ENCODE measurements at regions not wholly inside any gene's neighbourhood (a gene's known extent, or its start where the extent isn't known, plus 50 kb on each side); places are given as distances from the start of the nearest gene placed in this dataset.

- TF ChIP-seq, protein P1, sequence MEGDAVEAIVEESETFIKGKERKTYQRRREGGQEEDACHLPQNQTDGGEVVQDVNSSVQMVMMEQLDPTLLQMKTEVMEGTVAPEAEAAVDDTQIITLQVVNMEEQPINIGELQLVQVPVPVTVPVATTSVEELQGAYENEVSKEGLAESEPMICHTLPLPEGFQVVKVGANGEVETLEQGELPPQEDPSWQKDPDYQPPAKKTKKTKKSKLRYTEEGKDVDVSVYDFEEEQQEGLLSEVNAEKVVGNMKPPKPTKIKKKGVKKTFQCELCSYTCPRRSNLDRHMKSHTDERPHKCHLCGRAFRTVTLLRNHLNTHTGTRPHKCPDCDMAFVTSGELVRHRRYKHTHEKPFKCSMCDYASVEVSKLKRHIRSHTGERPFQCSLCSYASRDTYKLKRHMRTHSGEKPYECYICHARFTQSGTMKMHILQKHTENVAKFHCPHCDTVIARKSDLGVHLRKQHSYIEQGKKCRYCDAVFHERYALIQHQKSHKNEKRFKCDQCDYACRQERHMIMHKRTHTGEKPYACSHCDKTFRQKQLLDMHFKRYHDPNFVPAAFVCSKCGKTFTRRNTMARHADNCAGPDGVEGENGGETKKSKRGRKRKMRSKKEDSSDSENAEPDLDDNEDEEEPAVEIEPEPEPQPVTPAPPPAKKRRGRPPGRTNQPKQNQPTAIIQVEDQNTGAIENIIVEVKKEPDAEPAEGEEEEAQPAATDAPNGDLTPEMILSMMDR (IDR thresholded peaks at IDR 0.05) = no peak
- no peak for ATAC-seq (ENCODE audit: low FRiP score)
- DNase-seq (ENCODE audit: low spot score) = no peak
Measured at GRCh38 chr4:58050439-58050838, 940.3 kb upstream of the IGFBP7 start.

DNA sequence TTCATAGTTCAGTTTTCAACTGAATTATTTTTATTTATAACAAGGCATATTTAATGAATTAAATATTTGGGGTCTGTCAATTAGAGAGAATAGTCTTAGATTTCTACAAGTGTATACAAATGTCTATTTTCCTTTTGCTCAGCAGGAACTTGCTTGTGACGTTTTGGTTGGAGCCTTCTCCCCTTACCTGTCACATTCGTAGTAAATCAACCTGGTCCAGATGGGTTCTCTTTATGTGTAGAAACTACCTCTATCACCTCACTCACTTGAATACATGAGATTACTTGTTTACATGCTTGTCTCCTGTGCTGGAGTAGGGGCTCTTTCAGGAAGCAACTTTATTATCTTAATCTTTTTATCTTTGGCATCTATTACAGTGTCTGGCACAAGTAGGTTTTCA lies 938.3 kb upstream of the IGFBP7 start:
- ATAC-seq (ENCODE audit: low FRiP score) (no peak), DNase-seq (ENCODE audit: low spot score) (no peak)
- TF ChIP-seq, protein P1 (IDR thresholded peaks at IDR 0.05) = no peak

DNA sequence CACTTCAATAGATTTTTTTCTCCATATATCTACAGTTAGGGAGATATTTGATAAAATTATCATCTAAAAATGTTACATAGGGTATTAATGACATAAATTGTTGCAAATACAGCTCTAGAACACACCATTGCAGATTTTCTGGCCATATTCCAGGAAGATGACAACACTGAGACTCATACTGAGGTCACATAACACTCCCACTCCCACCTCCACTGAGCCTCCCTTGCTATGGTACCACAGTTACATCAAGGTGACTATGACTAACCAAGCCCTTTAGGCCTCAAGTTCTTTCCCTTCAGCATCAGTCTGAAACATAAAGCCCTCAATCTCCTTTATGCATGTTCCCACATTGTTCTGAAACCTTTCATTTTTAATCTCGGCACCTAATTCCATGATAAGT lies 932.0 kb upstream of the IGFBP7 start:
- TF ChIP-seq, protein P1 (IDR thresholded peaks at IDR 0.05) = no peak
- no peak for DNase-seq (ENCODE audit: low spot score)
- ATAC-seq (ENCODE audit: low FRiP score) = no peak

GRCh38 chr4:57993944-57994343 lies 883.8 kb upstream of the IGFBP7 start:
- no peak for ATAC-seq (ENCODE audit: low FRiP score)
- TF ChIP-seq, protein P1 (IDR thresholded peaks at IDR 0.05) = no peak
- DNase-seq (ENCODE audit: low spot score) = no peak

- ATAC-seq (ENCODE audit: low FRiP score) = no peak
- TF ChIP-seq, protein P1 (IDR thresholded peaks at IDR 0.05) = no peak
- no peak for DNase-seq (ENCODE audit: low spot score)
Measured at GRCh38 chr4:57989430-57989829, 879.2 kb upstream of the IGFBP7 start.

DNA sequence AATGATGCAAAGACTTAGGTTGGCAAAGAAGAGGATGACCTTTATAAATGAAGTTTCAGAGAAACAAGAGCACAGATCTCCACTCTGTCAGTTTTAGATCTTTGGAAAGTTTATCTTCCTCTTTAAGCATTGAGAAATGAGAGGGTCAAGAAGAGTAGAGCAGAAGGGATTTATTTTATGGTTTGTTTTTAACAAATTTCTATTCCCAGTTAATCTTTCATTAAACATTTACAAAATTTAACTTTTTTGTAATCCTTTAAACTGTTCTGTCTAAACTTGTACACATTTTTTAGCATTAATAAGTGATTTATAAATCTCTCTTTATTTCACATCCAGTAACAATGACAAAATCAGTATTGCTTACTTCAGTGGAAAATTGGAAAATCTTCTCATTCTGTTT lies 875.0 kb upstream of the IGFBP7 start:
- ATAC-seq (ENCODE audit: low FRiP score) (no peak), DNase-seq (ENCODE audit: low spot score) (no peak)
- TF ChIP-seq, protein P1 (IDR thresholded peaks at IDR 0.05) = no peak

DNA sequence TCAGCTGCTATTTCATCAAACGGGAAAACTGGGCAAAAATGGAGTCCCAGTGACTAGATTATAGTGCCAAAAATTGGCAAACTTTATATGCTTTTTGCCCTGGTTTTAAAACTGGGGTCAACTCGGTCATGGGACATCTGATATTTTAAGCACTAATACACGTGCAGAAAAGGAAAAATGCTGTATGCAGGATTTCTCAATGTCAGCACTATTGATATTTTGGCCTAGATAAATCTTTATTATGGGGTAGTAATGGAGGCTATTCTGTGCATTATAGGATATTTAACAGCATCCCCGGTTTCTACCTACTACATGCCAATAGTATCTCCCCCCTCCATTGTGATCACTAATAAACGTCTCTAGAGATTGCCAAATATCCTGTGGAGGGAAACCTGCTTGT lies 870.9 kb upstream of the IGFBP7 start:
- no peak for ATAC-seq (ENCODE audit: low FRiP score)
- TF ChIP-seq, protein P1 (IDR thresholded peaks at IDR 0.05) = no peak
- no peak for DNase-seq (ENCODE audit: low spot score)

All from omental fat pad (tissue), 3 donors.